Coronary artery (tissue), 2 donors: ENCODE measurements at regions not wholly inside any gene's neighbourhood (a gene's known extent, or its start where the extent isn't known, plus 50 kb on each side); places are given as distances from the start of the nearest gene placed in this dataset.
"Not testable (repeated sequence)": the region's sequence is repeated elsewhere in the genome, so short reads cannot be mapped to it uniquely, and the experiment has no call there.

Experiments used
- DNase-seq: peaks from one replicate; pipeline ENCODE4 v3.0.0-alpha.2; 2017; ENCODE audit warnings: low spot score
- H3K27ac ChIP-seq, 2 donors: fragments of 200-600 bp; sonication (generic); one replicate each; pipeline ENCODE4 v1.5.1; 2016 to 2019
- H3K4me3 ChIP-seq: fragments of 200-600 bp; sonication (generic); 2 replicates; pipeline ENCODE4 v1.5.1; 2016; ENCODE audit warnings: mild to moderate bottlenecking, moderate library complexity
- TF ChIP-seq, protein P1 (sequence below): fragments of 200-600 bp; sonication (generic); IDR thresholded peaks from one replicate; pipeline ENCODE4 v1.5.1; 2019; ENCODE audit warnings: antibody characterized with exemption

DNA sequence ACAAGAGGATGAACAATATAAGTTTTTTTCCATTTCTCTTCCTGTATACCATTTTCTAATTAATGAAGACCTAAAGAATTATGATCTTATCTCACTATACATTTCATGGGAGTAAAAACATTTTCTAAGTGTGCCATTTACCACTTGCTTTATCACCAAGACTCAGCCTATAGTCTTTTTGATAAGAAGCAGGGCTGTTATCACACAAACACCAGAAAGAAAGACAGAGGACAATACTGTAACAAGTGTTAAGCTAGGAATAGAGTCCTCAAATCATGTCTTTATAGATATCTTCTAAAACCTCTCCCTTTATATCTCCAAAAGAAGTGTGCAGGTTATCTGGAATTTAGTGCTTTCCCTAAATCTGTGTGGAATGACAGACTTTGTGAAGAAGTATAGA lies 119.7 kb downstream of the FAM174A start:
- no peak overlapping the region for H3K4me3 ChIP-seq
- H3K27ac ChIP-seq, result no peak overlapping the region
- no peak for DNase-seq
- TF ChIP-seq, protein P1, sequence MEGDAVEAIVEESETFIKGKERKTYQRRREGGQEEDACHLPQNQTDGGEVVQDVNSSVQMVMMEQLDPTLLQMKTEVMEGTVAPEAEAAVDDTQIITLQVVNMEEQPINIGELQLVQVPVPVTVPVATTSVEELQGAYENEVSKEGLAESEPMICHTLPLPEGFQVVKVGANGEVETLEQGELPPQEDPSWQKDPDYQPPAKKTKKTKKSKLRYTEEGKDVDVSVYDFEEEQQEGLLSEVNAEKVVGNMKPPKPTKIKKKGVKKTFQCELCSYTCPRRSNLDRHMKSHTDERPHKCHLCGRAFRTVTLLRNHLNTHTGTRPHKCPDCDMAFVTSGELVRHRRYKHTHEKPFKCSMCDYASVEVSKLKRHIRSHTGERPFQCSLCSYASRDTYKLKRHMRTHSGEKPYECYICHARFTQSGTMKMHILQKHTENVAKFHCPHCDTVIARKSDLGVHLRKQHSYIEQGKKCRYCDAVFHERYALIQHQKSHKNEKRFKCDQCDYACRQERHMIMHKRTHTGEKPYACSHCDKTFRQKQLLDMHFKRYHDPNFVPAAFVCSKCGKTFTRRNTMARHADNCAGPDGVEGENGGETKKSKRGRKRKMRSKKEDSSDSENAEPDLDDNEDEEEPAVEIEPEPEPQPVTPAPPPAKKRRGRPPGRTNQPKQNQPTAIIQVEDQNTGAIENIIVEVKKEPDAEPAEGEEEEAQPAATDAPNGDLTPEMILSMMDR, result no peak

DNA sequence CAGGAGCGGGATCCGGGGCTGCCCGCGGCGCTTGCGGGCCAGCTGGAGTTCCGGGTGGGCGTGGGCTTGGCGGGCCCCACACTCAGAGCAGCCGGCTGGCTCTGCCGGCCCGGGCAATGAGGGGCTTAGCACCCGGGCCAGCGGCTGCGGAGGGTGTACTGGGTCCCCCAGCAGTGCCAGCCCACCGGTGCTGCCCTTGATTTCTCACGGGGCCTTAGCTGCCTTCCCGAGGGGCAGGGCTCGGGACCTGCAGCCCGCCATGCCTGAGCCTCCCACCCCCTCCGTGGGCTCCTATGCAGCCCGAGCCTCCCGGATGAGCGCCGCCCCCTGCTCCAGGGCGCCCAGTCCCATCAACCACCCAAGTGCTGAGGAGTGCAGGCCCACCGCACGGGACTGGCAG lies 121.6 kb downstream of the FAM174A start:
- not testable (repeated sequence) for H3K27ac ChIP-seq, DNase-seq, H3K4me3 ChIP-seq

DNA sequence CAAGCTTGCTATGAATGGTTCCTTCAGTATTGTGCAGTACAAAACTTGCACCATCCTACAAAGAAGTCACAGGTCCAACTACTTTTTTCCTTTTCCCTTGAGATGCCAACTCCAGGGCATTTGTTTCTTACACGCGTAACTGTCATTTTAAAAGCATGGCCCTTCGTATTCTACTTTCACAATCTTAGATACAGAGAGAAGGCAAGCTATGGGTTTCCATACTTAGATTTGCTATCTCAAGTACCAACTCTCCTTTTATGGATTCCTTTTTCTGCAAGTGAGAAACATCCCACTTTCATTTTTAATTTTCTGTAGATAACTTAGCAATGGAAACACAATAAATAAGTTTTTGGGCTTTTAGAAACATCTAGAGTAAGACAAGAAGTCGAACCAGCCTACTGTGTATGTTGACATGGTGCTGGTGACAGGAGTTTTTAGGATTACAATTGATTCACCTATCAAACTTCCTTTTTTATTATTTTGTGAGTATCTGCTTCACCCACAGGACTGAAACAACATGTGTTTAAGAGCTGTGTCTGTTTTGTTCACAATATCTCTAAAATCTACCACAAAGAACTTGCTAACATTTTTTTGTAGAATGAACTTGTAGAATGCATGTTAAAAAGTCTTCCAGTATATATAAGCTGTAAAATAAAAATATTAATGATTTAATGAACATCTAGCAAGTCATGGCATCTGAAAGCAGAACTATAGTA lies 124.1 kb downstream of the FAM174A start:
- Histone ChIP-seq H3K27ac (no peak overlapping the region), H3K4me3 (no peak overlapping the region)
- no peak for DNase-seq
- TF ChIP-seq, protein P1, result no peak

DNA sequence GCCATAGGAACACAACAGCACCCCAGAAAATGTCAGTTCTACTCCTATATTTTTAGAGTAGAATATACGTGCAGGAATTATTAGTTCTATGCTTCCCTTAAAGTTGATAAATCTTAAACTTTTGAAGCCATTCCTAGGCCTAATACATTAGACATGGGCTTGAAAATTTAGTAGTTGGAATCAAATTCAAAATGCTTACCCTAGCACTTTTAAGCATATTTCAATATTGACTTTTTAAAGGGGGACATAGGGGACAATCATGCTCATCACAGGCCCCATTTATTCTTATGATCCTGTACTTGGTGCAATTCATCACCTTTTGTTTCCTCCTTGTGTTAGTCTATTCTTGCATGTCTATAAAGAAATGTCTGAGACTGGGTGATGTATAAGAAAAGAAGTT lies 129.0 kb downstream of the FAM174A start:
- TF ChIP-seq, protein P1, result no peak
- Histone ChIP-seq H3K27ac (no peak overlapping the region), H3K4me3 (no peak overlapping the region)
- no peak for DNase-seq

DNA sequence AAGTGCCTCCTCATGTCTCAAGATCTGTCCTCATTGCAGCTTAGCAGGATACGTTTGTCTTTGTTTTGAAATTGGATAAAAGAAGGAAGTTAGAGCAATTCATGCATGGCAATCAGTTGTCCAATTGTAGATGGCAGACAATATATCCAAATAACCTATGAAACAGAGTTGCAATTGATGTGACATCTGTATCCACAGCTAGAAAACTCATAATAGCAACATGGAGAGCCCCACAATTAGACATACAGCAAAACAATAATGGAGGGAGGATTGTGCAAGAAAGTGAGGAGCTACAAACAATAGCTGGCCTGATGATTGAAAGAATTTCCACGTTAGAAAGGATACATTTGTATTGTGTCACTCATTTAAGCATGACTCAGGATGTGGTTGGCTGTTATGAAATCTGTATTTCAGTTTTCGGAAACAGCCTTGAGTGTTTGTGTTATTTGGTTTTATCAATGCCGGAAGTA lies 132.0 kb downstream of the FAM174A start:
- DNase-seq, result no peak
- H3K4me3 ChIP-seq, result no peak overlapping the region
- TF ChIP-seq, protein P1, result no peak
- no peak overlapping the region for H3K27ac ChIP-seq

DNA sequence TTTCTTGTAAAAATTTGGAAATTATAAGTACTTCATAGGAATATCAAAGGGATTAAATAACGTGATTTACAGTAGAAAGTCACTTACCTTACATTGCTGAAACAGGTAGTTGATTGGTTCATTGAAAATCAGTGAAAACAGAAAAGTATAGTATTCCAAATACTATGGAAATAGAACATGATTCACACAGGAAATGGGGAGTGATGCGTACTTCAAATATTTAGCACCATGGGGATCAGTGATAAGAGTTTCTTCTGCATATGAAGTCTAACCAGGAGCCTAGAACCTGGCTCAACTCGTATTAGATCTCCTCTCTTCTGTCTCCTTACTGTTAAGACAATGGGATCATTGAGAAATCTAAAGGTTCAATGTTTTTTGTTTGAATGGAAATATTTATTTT lies 133.3 kb downstream of the FAM174A start:
- no peak overlapping the region for H3K4me3 ChIP-seq
- H3K27ac ChIP-seq, result no peak overlapping the region
- TF ChIP-seq, protein P1, result no peak
- no peak for DNase-seq

DNA sequence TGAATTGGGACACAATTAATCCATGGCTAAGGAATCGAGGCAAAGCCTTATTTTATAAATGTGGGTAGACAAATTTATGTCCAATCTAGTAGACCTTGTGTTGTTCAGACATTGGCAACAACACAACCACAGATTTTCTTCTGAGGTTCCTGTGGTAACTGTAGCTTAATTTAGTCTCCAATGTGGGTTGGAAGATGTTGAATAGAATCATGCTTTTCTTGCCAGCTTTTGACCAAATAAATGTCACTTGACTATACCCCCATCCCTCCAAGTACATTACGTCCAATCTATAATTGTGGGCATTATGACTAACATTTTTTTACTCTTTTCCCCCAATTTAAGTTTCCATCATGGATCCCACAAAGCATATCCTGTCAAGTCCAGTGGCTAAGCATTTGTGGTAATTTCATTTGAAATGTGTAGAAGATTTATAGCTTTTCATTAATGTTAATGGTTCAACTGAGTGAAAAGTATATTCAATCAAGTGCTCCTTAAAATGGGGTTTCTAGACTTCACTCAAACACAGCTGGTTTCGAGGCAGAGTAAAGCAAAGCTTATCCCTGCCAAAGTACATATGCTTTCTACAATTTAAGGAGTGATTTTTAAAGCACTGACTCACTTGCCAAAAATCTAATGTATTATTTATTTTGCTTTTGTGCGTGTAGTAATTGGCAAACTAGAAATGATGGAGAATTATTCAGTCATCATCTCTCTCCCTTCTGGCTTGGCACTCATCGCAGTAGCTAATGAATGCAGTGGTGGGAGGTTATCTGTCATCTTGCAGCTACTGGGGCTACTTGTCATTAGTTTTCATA lies 141.8 kb downstream of the FAM174A start:
- DNase-seq, result no peak
- Histone ChIP-seq H3K27ac (no peak overlapping the region), H3K4me3 (no peak overlapping the region)
- TF ChIP-seq, protein P1, result no peak
